ENCODE measurements at regions not wholly inside any gene's neighbourhood (a gene's known extent, or its start where the extent isn't known, plus 50 kb on each side); places are given as distances from the start of the nearest gene placed in this dataset.
"Not testable (repeated sequence)": the region's sequence is repeated elsewhere in the genome, so short reads cannot be mapped to it uniquely, and the experiment has no call there.

DNA sequence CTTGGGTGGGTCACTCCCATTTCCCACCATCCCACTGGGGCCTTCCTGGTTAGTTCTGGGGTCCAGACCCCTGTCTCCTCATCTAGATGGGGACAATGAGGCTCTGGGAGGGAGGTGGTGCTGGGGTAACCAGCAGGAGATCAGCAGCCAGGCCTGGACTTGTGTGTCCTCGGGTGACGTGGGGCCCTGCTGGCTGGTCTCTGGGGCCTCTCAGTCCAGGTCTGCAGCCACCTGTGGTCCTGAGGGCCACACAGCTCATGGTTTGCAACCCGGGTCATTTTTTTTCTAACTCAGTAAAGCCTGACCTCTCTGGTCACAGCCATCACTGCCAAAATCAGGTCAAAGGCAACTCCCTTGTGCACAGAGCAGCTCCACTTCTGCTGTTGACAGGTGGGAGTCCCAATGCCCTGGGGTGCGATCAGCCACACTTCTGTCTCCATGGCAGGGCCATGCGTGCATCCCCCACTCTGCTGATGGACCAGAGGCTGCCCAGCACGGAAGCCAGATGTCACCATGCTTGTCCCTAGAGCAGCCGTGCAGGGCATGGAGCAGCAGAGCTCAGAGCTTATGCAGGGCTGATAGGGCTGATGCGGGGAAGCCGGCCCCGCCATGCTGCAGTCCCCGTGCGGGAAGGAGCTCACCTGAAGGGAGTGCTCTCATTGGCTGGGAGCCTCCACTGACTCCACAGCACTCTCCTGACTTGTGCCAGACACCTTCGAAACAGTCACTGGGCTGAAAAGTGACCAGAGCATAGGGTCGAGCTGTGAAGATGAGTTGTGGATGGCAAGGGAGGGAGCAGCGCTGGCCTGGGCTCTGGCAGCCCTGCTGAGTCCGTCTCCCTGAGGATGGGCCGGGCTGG, 250.9 kb downstream of the ADGRD1 start:
- H3K4me3 ChIP-seq (ENCODE audit: low read length), result no peak overlapping the region
- TF ChIP-seq EP300 (conservative IDR thresholded peaks at IDR 0.05; ENCODE audit: poor library complexity, severe bottlenecking) (no peak), SMC3 (conservative IDR thresholded peaks at IDR 0.05; ENCODE audit: poor library complexity) (no peak), EZH2 (IDR thresholded peaks at IDR 0.05; ENCODE audit: borderline replicate concordance, insufficient read depth, low read length, poor library complexity, severe bottlenecking) (no peak), RAD21 (conservative IDR thresholded peaks at IDR 0.05) (no peak), TAF1 (IDR thresholded peaks at IDR 0.05; ENCODE audit: low read depth) (no peak), MXI1 (conservative IDR thresholded peaks at IDR 0.05; ENCODE audit: poor library complexity, severe bottlenecking) (no peak), POLR2AphosphoS5 (IDR thresholded peaks at IDR 0.05) (no peak)
- TF ChIP-seq, protein P1, sequence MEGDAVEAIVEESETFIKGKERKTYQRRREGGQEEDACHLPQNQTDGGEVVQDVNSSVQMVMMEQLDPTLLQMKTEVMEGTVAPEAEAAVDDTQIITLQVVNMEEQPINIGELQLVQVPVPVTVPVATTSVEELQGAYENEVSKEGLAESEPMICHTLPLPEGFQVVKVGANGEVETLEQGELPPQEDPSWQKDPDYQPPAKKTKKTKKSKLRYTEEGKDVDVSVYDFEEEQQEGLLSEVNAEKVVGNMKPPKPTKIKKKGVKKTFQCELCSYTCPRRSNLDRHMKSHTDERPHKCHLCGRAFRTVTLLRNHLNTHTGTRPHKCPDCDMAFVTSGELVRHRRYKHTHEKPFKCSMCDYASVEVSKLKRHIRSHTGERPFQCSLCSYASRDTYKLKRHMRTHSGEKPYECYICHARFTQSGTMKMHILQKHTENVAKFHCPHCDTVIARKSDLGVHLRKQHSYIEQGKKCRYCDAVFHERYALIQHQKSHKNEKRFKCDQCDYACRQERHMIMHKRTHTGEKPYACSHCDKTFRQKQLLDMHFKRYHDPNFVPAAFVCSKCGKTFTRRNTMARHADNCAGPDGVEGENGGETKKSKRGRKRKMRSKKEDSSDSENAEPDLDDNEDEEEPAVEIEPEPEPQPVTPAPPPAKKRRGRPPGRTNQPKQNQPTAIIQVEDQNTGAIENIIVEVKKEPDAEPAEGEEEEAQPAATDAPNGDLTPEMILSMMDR (IDR thresholded peaks at IDR 0.05; ENCODE audit: poor library complexity, severe bottlenecking), result no peak
- TF ChIP-seq, protein P2, sequence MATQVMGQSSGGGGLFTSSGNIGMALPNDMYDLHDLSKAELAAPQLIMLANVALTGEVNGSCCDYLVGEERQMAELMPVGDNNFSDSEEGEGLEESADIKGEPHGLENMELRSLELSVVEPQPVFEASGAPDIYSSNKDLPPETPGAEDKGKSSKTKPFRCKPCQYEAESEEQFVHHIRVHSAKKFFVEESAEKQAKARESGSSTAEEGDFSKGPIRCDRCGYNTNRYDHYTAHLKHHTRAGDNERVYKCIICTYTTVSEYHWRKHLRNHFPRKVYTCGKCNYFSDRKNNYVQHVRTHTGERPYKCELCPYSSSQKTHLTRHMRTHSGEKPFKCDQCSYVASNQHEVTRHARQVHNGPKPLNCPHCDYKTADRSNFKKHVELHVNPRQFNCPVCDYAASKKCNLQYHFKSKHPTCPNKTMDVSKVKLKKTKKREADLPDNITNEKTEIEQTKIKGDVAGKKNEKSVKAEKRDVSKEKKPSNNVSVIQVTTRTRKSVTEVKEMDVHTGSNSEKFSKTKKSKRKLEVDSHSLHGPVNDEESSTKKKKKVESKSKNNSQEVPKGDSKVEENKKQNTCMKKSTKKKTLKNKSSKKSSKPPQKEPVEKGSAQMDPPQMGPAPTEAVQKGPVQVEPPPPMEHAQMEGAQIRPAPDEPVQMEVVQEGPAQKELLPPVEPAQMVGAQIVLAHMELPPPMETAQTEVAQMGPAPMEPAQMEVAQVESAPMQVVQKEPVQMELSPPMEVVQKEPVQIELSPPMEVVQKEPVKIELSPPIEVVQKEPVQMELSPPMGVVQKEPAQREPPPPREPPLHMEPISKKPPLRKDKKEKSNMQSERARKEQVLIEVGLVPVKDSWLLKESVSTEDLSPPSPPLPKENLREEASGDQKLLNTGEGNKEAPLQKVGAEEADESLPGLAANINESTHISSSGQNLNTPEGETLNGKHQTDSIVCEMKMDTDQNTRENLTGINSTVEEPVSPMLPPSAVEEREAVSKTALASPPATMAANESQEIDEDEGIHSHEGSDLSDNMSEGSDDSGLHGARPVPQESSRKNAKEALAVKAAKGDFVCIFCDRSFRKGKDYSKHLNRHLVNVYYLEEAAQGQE (IDR thresholded peaks at IDR 0.05; ENCODE audit: borderline replicate concordance), result no peak
- H3F3A ChIP-seq (ENCODE audit: insufficient read depth, low read length, poor library complexity, severe bottlenecking), result no peaks in the 10 kb centered on the region
- no peaks in the 10 kb centered on the region for H3K36me3 ChIP-seq (ENCODE audit: insufficient read depth, low read length)
- no peaks in the 10 kb centered on the region for H4K20me1 ChIP-seq (ENCODE audit: insufficient read depth)
- H3K27me3 ChIP-seq (ENCODE audit: insufficient read depth, low read depth, low read length), result no peaks in the 10 kb centered on the region
- no peak overlapping the region for H2AFZ ChIP-seq (ENCODE audit: low read depth, low read length)
- no peak overlapping the region for H3K4me2 ChIP-seq (ENCODE audit: low read length)
- no peak overlapping the region for H3K9ac ChIP-seq (ENCODE audit: low read length)
- no peaks in the 10 kb centered on the region for H3K9me3 ChIP-seq (ENCODE audit: low read length)
- H3K9me2 ChIP-seq (ENCODE audit: insufficient read depth, low read length), result no peaks in the 10 kb centered on the region
- no peak overlapping the region for H3K27ac ChIP-seq (ENCODE audit: low read length)
- no peaks in the 10 kb centered on the region for H3K79me2 ChIP-seq (replicated peaks; ENCODE audit: insufficient read depth, low read length)

DNA sequence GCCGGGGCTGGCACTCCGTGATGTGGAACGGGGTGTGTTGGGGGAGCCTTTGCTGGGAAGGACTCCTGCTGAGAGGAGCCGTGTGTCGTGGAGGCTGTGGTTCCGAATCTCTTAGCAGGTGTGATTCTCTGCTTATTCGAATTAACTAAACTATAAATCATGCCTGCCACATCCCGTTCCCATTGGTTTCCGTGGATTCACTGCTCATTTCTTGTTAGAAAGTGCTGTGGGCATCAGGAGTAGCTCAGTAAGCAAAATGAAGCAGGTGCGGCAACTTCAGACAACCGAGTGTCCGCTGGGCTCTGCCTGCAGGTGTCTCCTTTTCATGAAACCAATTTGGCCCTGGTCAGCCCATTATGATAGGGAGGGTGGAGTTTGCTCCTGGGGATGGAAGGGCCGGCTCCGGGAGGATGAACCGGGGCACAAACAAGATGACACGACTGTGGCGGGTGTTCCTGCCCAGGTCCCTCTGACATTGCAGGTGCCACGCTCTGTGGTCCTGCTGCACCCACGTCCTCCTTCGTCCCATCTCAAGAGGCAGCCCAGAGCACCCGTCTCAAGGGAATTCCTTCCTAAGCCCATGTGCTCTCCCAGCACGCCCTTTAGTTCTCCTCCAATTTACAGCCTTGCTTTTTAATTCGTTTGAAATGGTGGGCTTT, 251.7 kb downstream of the ADGRD1 start:
- H3K27ac ChIP-seq (ENCODE audit: low read length), result peak overlapping the region; percentile 32
- H3F3A ChIP-seq (ENCODE audit: insufficient read depth, low read length, poor library complexity, severe bottlenecking); H3K4me2 ChIP-seq (ENCODE audit: low read length); H3K4me3 ChIP-seq (ENCODE audit: low read length); H3K79me2 ChIP-seq (replicated peaks; ENCODE audit: insufficient read depth, low read length); H3K36me3 ChIP-seq (ENCODE audit: insufficient read depth, low read length); H3K9me2 ChIP-seq (ENCODE audit: insufficient read depth, low read length); H3K9me3 ChIP-seq (ENCODE audit: low read length); H3K27me3 ChIP-seq (ENCODE audit: insufficient read depth, low read depth, low read length); H3K9ac ChIP-seq (ENCODE audit: low read length); H2AFZ ChIP-seq (ENCODE audit: low read depth, low read length); H4K20me1 ChIP-seq (ENCODE audit: insufficient read depth): not testable (repeated sequence)

All from neural cell (in vitro differentiated cells).